Osteoblast (primary cell): ENCODE measurements at regions not wholly inside any gene's neighbourhood (a gene's known extent, or its start where the extent isn't known, plus 50 kb on each side); places are given as distances from the start of the nearest gene placed in this dataset.
"Not testable (repeated sequence)": the region's sequence is repeated elsewhere in the genome, so short reads cannot be mapped to it uniquely, and the experiment has no call there.

ENCODE experiments used
- DNase-seq: peaks from one replicate; pipeline ENCODE4 v3.0.0; 2011; ENCODE audit warnings: low spot score, mixed read lengths; ENCODE audit not compliant: insufficient read length; ENCODE audit errors: missing footprints
- H2AFZ ChIP-seq: 2 replicates; pipeline ENCODE4 v1.6.0; 2011; ENCODE audit warnings: mild to moderate bottlenecking, low read length
- H3K27ac ChIP-seq: 2 replicates; pipeline ENCODE4 v1.5.1; 2011; ENCODE audit warnings: mild to moderate bottlenecking, low read depth, low read length, moderate library complexity
- H3K27me3 ChIP-seq: 2 replicates; pipeline ENCODE4 v1.6.0; 2012; ENCODE audit warnings: mild to moderate bottlenecking, control low read depth, inconsistent platforms, low read length, moderate library complexity; ENCODE audit not compliant: insufficient read depth
- H3K36me3 ChIP-seq: 2 replicates; pipeline ENCODE4 v1.5.1; 2011; ENCODE audit warnings: mild to moderate bottlenecking, low read length, control low read depth, moderate library complexity; ENCODE audit not compliant: insufficient read depth
- H3K4me1 ChIP-seq: 2 replicates; pipeline ENCODE4 v1.5.1; 2011; ENCODE audit warnings: mild to moderate bottlenecking, low read length, control low read depth, moderate library complexity; ENCODE audit not compliant: insufficient read depth
- H3K4me2 ChIP-seq: 2 replicates; pipeline ENCODE4 v1.6.0; 2011; ENCODE audit warnings: mild to moderate bottlenecking, low read length; ENCODE audit not compliant: insufficient read depth
- H3K4me3 ChIP-seq: fragments of 200-600 bp; sonication (generic); 3 replicates; pipeline ENCODE4 v1.5.1; 2012; ENCODE audit warnings: mild to moderate bottlenecking, low read length, inconsistent platforms; ENCODE audit not compliant: insufficient read depth
- H3K79me2 ChIP-seq: 2 replicates; pipeline ENCODE4 v1.6.0; 2012; ENCODE audit warnings: mild to moderate bottlenecking, low read length, control low read depth, inconsistent platforms; ENCODE audit not compliant: insufficient read depth
- H3K9me3 ChIP-seq: 2 replicates; pipeline ENCODE4 v1.5.1; 2011; ENCODE audit warnings: low read depth, low read length, control low read depth
- H4K20me1 ChIP-seq: 2 replicates; pipeline ENCODE4 v1.6.0; 2012; ENCODE audit warnings: mild to moderate bottlenecking, low read length, control low read depth; ENCODE audit not compliant: insufficient read depth
- TF ChIP-seq, protein P1 (sequence below): IDR thresholded peaks from 2 replicates; pipeline ENCODE4 v1.5.1; 2011; ENCODE audit warnings: mild to moderate bottlenecking, low read depth, low read length, moderate library complexity; ENCODE audit errors: extremely low read depth

DNA sequence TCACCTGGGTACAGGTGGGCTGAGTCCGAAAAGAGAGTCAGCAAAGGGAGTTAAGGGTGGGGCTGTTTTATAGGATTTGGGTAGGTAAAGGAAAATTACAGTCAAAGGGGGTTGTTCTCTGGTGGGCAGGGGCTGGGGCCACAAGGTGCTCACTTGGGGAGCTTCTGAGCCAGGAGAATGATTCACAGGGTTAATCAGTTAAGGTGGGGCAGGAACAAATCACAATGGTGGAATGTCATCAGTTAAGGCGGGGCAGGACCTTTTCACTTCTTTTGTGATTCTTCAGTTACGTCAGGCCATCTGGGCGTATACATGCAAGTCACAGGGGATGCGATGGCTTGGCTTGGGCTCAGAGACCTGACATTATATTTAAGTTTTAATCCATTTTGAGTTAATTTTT, 179.7 kb upstream of the TRPC7 start:
- not testable (repeated sequence) for H3K79me2 ChIP-seq, H3K4me2 ChIP-seq, H3K27ac ChIP-seq, H3K36me3 ChIP-seq, H3K4me3 ChIP-seq, H3K27me3 ChIP-seq, H3K4me1 ChIP-seq, H2AFZ ChIP-seq, DNase-seq, H3K9me3 ChIP-seq, H4K20me1 ChIP-seq

DNA sequence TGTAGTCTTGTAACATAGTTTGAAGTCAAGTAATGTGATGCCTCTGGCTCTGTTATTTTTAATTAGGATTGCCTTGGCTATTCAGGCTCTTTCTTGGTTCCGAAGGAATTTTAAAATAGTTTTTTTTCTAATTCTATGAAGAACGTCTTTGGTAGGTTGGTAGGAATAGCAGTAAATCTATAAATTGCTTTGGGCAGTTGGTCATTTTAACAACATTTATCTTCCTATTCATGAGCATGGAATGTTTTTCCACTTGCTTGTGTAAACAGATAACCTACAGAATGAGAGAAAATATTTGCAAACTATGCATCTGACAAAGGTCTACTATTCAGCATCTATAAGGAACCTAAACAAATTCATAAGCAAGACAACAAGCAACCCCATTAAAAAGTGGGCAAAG, 173.2 kb upstream of the TRPC7 start:
- Histone ChIP-seq H4K20me1 (no peaks in the 10 kb centered on the region), H3K9me3 (no peaks in the 10 kb centered on the region), H3K36me3 (no peaks in the 10 kb centered on the region), H2AFZ (no peak overlapping the region), H3K79me2 (no peaks in the 10 kb centered on the region), H3K27me3 (no peaks in the 10 kb centered on the region), H3K27ac (no peak overlapping the region), H3K4me1 (no peaks in the 10 kb centered on the region), H3K4me3 (no peak overlapping the region), H3K4me2 (no peak overlapping the region)
- DNase-seq = no peak
- TF ChIP-seq, protein P1, sequence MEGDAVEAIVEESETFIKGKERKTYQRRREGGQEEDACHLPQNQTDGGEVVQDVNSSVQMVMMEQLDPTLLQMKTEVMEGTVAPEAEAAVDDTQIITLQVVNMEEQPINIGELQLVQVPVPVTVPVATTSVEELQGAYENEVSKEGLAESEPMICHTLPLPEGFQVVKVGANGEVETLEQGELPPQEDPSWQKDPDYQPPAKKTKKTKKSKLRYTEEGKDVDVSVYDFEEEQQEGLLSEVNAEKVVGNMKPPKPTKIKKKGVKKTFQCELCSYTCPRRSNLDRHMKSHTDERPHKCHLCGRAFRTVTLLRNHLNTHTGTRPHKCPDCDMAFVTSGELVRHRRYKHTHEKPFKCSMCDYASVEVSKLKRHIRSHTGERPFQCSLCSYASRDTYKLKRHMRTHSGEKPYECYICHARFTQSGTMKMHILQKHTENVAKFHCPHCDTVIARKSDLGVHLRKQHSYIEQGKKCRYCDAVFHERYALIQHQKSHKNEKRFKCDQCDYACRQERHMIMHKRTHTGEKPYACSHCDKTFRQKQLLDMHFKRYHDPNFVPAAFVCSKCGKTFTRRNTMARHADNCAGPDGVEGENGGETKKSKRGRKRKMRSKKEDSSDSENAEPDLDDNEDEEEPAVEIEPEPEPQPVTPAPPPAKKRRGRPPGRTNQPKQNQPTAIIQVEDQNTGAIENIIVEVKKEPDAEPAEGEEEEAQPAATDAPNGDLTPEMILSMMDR = no peak

DNA sequence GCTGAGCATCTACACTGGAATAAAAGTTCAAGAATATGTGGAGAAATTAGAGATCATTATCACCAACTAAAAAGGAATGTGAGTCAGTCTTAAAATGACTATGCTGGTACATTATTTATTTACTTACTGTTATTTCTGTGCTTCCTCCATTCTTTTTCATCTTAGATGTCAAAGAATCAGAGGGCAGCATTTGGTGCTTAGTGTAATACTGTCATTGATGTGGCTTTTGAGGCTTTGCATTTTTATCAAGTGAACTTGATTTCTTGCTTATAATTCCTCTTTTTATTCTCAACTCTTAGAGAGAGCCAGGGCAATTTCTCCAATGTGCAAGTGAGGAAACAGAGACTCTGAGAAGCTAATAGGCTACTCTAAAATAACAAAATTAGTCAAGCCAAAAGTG, 163.7 kb upstream of the TRPC7 start:
- Histone ChIP-seq H3K36me3 (no peaks in the 10 kb centered on the region), H3K4me1 (no peaks in the 10 kb centered on the region), H3K27ac (no peak overlapping the region), H3K27me3 (no peaks in the 10 kb centered on the region), H3K4me3 (no peak overlapping the region), H4K20me1 (no peaks in the 10 kb centered on the region), H3K9me3 (no peaks in the 10 kb centered on the region), H3K79me2 (no peaks in the 10 kb centered on the region), H2AFZ (no peak overlapping the region), H3K4me2 (no peak overlapping the region)
- DNase-seq = no peak
- TF ChIP-seq, protein P1 = no peak

DNA sequence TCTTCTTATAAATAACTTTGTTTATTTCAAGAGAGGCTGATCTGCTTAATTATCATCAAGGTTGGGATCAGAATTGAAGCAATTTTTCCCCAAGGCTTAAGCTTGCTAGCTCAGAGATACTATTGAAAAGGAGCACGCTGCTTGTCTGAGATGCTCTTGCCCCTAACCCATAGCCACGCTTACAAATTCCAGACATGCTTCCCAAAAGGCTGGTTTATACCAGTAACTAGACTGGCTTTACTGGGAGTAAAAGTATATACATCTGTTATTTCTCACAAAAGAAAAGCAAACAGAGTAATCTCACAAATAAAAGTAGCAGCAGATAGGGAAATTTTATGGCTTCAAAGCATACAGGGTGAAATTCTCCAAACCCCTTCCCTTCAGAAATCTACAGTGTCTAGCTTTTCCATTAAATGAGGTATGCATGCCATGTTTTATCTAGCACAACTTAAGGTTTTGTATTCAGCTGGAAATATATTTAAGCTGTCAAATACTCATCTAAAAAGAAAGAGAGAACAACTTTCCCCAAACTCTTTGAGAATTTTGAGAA, 163.2 kb upstream of the TRPC7 start:
- Histone ChIP-seq H2AFZ (no peak overlapping the region), H3K27me3 (no peaks in the 10 kb centered on the region), H3K36me3 (no peaks in the 10 kb centered on the region), H4K20me1 (no peaks in the 10 kb centered on the region), H3K4me2 (no peak overlapping the region), H3K4me3 (no peak overlapping the region), H3K79me2 (no peaks in the 10 kb centered on the region), H3K9me3 (no peaks in the 10 kb centered on the region), H3K4me1 (no peaks in the 10 kb centered on the region), H3K27ac (no peak overlapping the region)
- no peak for DNase-seq
- TF ChIP-seq, protein P1 = no peak

DNA sequence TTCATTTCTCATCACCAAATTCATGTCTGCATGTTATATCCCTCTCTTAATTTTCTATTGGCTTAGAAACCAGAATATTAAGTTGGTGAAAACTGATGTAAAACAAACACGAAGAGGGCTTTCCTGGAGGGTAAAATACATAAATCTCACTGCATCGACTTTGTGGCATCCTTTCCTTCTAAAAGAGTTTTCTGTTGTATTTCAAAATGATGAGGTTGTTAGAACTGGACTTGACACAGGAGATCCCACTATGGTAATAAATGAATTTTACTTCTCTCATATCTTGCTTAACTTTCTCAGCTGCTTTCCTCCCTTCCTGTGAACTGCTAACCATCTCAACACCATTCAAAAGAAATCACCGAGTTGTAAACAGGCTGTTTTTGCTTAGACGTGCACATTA, 162.0 kb upstream of the TRPC7 start:
- TF ChIP-seq, protein P1 = no peak
- Histone ChIP-seq H3K9me3 (no peaks in the 10 kb centered on the region), H3K36me3 (no peaks in the 10 kb centered on the region), H3K4me2 (no peak overlapping the region), H2AFZ (no peak overlapping the region), H3K4me1 (no peaks in the 10 kb centered on the region), H3K27me3 (no peaks in the 10 kb centered on the region), H3K4me3 (no peak overlapping the region), H4K20me1 (no peaks in the 10 kb centered on the region), H3K79me2 (no peaks in the 10 kb centered on the region), H3K27ac (no peak overlapping the region)
- DNase-seq = no peak
